ENCODE measurements at regions not wholly inside any gene's neighbourhood (a gene's known extent, or its start where the extent isn't known, plus 50 kb on each side); places are given as distances from the start of the nearest gene placed in this dataset.

GRCh38 chr17:77877036-77877435 lies 81.5 kb upstream of the TNRC6C start:
- intact Hi-C loops (cut with DNase I) = no loop called here
- ATAC-seq (ENCODE audit: poor library complexity) = no peak
- DNase-seq = no peak

DNA sequence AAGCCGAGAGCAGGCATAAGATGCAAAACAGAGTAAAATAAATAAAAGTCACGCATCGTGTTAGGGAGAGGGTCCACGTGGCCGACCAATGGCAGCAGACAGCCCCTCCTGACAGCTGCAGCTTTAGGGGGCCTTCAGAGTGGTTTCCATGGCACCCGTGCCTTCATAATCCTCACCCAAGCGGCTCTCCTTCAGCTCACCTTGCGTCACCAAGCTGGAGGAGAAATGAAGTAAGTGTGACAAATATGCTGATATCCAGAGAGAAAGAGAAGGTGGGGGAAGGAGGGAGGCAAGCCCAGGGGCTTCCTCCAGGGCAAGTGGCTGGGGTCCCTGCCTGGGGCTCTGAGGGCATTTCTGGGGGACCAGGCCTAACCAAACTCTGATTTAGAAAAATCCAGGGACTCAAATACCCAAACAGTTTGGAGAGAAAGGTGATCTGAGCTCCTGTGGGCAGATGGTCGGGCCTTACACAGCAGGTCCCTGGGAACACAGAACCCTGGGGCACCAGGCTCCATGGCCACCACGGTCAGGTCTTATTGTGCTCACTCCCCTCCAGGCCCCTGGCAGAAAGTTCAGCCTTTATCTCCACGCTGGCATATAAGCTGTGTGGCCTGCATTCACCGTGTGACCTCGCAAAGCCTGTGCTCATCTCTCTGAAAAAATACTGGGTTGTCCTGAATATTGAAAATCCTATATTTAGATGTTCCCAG lies 80.7 kb upstream of the TNRC6C start:
- no peak for ATAC-seq (ENCODE audit: poor library complexity)
- intact Hi-C loops (cut with DNase I) = no loop called here
- no peak for DNase-seq

DNA sequence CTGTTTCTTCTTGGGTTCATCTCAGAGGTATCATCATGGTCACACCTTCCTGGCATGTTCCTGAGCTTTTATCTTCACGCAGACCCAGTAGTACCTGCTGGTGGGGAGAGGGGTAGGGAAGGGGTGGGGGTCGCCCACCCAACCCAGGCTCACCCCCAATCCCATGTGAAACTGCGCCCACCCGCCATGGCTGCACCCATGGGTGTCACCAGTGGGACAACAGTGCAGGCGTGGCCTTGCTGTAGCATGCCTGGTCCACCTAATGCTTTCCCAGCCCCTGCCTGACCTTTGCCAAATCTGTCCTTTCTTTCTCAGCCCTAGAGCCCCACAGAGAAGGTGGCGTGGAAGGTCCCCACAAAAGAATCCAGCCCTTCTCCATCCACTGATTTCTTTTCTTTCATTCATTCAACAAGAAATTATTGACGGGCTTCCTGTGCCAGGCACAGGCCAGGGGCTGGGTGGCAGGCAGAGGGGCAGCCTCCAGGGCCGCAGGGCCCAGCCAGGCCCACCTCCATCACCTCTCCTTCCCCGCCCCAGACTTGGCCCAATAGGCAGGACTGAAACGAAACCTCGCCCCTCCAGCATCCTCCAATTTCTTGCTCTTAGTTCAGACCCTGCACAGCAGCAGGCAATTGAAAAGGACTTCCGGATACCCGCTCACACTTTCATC lies 79.1 kb upstream of the TNRC6C start:
- DNase-seq (no peak), ATAC-seq (ENCODE audit: poor library complexity) (no peak)
- intact Hi-C loops (cut with DNase I) = no loop called here

- DNase-seq = no peak
- intact Hi-C loops (cut with DNase I) = loop anchor here (10.0 kb wide), 1 partner anchor 335 kb away; no protein-coding TSS in a partner anchor
- ATAC-seq (ENCODE audit: poor library complexity) = no peak
Measured at GRCh38 chr17:77879896-77880280, 78.6 kb upstream of the TNRC6C start.

DNA sequence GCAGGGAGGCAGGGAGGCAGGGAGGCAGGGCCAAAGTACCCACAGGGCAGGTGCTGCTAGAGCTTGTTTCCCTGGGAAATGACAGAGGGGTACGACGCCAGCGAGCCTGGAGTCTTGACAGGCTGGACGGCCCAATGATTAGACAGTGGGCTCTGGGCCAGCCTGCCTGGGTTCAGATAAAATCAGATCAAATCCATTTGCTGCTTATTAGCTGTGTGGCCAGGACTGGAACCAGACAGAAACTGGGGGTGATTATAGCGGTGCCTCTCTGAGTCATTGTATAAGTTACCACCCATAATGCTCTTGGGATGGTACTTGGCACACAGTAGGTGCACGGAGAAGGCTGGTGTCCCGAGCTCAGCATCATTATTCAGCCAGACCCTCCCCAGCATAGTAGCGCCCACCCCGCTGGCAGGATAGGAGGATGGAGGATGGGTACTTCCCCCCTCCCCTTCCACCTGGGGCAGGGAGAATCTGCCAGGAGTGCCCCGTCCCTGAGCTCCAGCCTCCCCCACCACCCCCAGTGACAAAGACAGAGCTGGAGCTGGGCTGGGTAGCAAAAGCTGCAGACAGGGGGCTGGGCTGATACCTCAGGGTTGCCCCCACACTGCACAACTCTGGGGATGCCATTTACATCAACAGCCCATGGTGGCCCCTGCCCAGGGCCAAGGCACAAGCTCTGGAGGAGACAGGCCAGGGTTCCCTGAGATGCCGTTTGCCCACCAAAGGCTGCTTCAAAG lies 77.6 kb upstream of the TNRC6C start:
- intact Hi-C loops (cut with DNase I) = loop anchor here (10.0 kb wide), 1 partner anchor 336 kb away; no protein-coding TSS in a partner anchor

GRCh38 chr17:77881545-77881944 lies 77.0 kb upstream of the TNRC6C start:
- ATAC-seq (ENCODE audit: poor library complexity) = peak; percentile 92
- intact Hi-C loops (cut with DNase I) = loop anchor here (10.0 kb wide), 1 partner anchor 337 kb away; no protein-coding TSS in a partner anchor
- peak; percentile 94 for DNase-seq

More for the DNA sequence above, 77.6 kb upstream of the TNRC6C start:
- DNase-seq (no peak), ATAC-seq (ENCODE audit: poor library complexity) (no peak)

GRCh38 chr17:77882040-77882439 lies 76.5 kb upstream of the TNRC6C start:
- intact Hi-C loops (cut with DNase I) = loop anchor here (10.0 kb wide), 1 partner anchor 337 kb away; no protein-coding TSS in a partner anchor
- DNase-seq = no peak
- no peak for ATAC-seq (ENCODE audit: poor library complexity)

GRCh38 chr17:77882481-77883212 lies 75.9 kb upstream of the TNRC6C start:
- peak; percentile 86 for DNase-seq
- peak; percentile 74 for ATAC-seq (ENCODE audit: poor library complexity)
- intact Hi-C loops (cut with DNase I) = loop anchor here (10.0 kb wide), 1 partner anchor 338 kb away; no protein-coding TSS in a partner anchor

DNA sequence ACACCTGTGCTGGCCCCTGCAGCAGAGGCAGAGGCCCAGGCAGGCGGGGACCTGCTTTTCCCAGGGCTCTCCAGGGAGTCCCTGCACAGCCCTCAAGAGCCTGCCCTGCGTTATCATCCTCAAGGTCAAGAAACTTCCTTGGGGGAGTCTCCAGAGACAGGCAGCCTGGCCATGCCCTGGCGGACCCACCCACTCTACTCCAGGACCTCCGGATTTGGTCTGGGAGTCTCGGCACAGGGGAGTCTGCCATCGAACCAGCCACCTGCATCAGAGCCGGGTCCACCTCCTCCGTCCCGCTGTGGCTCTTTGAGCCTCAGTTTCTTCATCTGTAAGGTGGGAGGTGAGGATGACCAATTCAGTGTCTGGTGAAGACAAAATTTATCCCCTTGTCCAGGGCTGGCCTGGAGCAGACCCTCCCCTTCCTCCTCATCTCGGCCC lies 75.3 kb upstream of the TNRC6C start:
- DNase-seq = no peak
- ATAC-seq (ENCODE audit: poor library complexity) = no peak
- intact Hi-C loops (cut with DNase I) = loop anchor here (10.0 kb wide), 1 partner anchor 338 kb away; no protein-coding TSS in a partner anchor

DNA sequence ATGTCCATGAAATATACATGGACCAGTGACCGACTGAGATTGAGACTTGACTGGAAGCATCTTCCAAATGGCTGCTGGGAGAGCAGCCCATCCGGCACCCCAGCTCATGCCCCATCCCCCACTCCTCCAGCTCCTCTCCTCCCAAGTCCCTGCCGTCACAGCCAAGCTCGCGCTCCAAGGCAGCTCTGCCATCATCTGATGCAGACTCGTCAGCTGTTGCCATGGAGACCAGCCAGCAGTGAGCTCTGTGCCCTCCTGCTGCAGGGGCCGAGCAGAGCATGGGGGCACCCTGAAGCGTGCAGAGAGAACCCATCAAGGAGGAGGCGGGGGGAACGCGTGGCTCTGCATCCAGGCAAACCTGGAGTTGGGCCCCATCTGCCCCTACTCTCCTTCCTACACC lies 74.5 kb upstream of the TNRC6C start:
- intact Hi-C loops (cut with DNase I) = loop anchor here (10.0 kb wide), 1 partner anchor 339 kb away; no protein-coding TSS in a partner anchor
- ATAC-seq (ENCODE audit: poor library complexity) = no peak
- DNase-seq = peak; percentile 64

- ATAC-seq (ENCODE audit: poor library complexity) = no peak
- intact Hi-C loops (cut with DNase I) = loop anchor here (10.0 kb wide), 1 partner anchor 340 kb away; no protein-coding TSS in a partner anchor
- no peak for DNase-seq
Measured at GRCh38 chr17:77884967-77885641, 73.4 kb upstream of the TNRC6C start.

DNA sequence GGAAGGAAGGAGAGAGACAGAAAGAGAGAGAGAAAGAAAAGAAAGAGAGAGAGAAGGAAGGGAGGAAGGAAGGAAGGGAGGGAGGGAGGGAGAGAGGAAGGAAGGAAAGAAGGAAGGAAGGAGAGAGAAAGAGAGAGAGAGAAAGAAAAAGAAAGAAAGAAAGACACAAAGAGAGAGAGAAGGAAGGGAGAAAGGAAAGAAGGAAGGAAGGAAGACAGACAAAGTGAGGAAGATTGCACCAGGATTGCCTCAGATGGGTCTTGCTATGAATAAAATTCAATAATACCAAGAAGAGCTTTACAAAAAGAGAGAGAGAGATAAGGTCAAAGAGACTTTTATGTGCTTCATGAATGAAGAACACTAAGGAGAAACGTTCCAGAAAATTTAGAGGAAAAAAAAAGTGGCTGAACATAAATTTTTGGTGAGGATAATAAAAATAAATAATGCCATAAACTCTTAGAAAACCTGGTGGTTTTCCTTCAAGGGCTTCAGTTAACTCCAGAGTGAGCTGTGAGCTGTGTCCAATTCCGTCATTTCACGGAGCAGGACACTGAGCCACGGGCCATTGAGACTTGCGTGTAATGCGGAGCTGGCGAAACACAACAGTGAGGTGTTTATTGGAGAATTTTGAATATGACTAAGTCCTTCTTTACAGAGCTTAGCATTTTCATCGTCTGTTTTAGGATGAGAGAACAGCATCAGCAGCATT lies 72.7 kb upstream of the TNRC6C start:
- intact Hi-C loops (cut with DNase I) = loop anchor here (10.0 kb wide), 1 partner anchor 341 kb away; no protein-coding TSS in a partner anchor
- DNase-seq (no peak), ATAC-seq (ENCODE audit: poor library complexity) (no peak)

- no peak for ATAC-seq (ENCODE audit: poor library complexity)
- intact Hi-C loops (cut with DNase I) = loop anchor here (10.0 kb wide), 1 partner anchor 342 kb away; no protein-coding TSS in a partner anchor
- peak; percentile 77 for DNase-seq
Measured at GRCh38 chr17:77886387-77886728, 72.1 kb upstream of the TNRC6C start.

- ATAC-seq (ENCODE audit: poor library complexity) = no peak
- intact Hi-C loops (cut with DNase I) = loop anchor here (10.0 kb wide), 1 partner anchor 342 kb away; no protein-coding TSS in a partner anchor
- DNase-seq = no peak
Measured at GRCh38 chr17:77887110-77887463, 71.4 kb upstream of the TNRC6C start.

DNA sequence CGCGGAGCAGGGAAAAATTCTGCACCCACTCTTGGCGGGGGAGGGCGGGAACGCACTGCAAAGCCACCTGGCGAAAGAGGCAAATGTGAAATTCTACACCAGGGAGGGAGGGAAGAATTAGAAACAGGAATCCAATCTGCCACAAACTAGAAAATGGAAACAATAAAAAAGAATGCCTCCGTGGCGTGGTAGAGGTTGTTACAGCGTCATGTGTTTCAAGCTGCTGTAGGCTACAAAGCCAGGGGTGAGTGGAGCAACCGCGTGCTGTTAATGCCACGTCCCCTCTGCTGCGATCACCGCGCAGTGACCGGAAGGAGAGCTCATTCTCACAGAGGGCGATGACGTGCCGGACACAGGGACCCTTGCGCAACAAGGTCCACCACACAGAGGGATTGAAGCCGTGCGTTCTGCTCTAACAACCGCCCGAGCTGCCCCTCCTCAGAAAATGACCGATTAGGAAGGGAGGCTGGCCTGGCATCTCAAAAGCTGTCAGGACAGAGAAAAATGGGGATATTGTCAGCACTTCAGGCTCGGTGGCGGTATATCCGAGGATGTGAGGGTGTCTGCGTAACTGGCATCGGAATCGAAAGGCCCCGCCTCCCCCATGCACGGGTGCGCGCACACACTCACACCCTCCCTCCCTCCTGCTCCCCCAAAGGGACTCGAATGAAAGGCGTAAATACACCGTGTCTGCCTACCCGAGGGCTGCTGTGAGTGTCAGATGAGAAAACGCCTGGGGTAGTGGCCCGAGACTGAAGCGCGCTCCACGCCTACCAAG lies 70.8 kb upstream of the TNRC6C start:
- DNase-seq (peak; percentile 93), ATAC-seq (ENCODE audit: poor library complexity) (peak; percentile 91)
- intact Hi-C loops (cut with DNase I) = loop anchor here (10.0 kb wide), 1 partner anchor 343 kb away; no protein-coding TSS in a partner anchor

Data from Right ventricle myocardium superior (tissue), 1 donor.